Gastroesophageal sphincter (tissue), 4 donors: ENCODE measurements at regions not wholly inside any gene's neighbourhood (a gene's known extent, or its start where the extent isn't known, plus 50 kb on each side); places are given as distances from the start of the nearest gene placed in this dataset.

Experiments used
- ATAC-seq: fragments of 150-250 bp; one replicate; pipeline ENCODE4 v1.9.1; 2016; ENCODE audit warnings: mild to moderate bottlenecking, moderate library complexity
- H3K27ac ChIP-seq, 4 donors: fragments of 200-600 bp; sonication (generic) in 3 of 4; 1 replicate in 3 of 4; 2 replicates in 1 of 4; pipeline ENCODE4 v1.5.1; 2016 to 2019
- H3K27me3 ChIP-seq: fragments of 200-600 bp; sonication (generic); one replicate; pipeline ENCODE4 v1.5.1; 2019
- H3K36me3 ChIP-seq, 2 donors: fragments of 200-600 bp; sonication (generic); one replicate each; pipeline ENCODE4 v1.5.1; 2019; ENCODE audit warnings: control low read depth in 1 of 2
- H3K4me1 ChIP-seq, 3 donors: fragments of 200-600 bp; sonication (generic); 1 replicate in 2 of 3; 2 replicates in 1 of 3; pipeline ENCODE4 v1.5.1; 2016 to 2019; ENCODE audit warnings: control low read depth in 2 of 3
- H3K4me3 ChIP-seq, 2 donors: fragments of 200-600 bp; sonication (generic); one replicate each; pipeline ENCODE4 v1.5.1; 2019; ENCODE audit warnings: mild to moderate bottlenecking in 1 of 2, moderate library complexity in 1 of 2
- H3K9me3 ChIP-seq, 3 donors: fragments of 200-600 bp; sonication (generic); one replicate each; pipeline ENCODE4 v1.5.1; 2017 to 2019; ENCODE audit warnings: control low read depth in 2 of 3
- CTCF ChIP-seq, 4 experiments: fragments of 200-600 bp in 2 of 4; fragments of 450-650 bp in 2 of 4; sonication (generic) in 1 of 4; IDR thresholded peaks; one replicate each; pipeline ENCODE4 v1.5.1; 2017 to 2019; ENCODE audit warnings: antibody characterized with exemption in 4 of 4, mild to moderate bottlenecking in 2 of 4, moderate library complexity in 2 of 4
- EP300 ChIP-seq: sonication (generic); formaldehyde crosslinking; IDR thresholded peaks from one replicate; pipeline ENCODE4 v1.6.1; 2017; ENCODE audit warnings: antibody characterized with exemption, mild to moderate bottlenecking
- POLR2A ChIP-seq, 2 donors: fragments of 450-650 bp; IDR thresholded peaks; one replicate each; pipeline ENCODE4 v1.6.1; 2017; ENCODE audit warnings: antibody characterized with exemption in 2 of 2, mild to moderate bottlenecking in 2 of 2, moderate library complexity in 1 of 2
- POLR2AphosphoS5 ChIP-seq: sonication (generic); formaldehyde crosslinking; IDR thresholded peaks from one replicate; pipeline ENCODE4 v1.6.1; 2017; ENCODE audit warnings: antibody characterized with exemption
- WGBS, 2 donors: methylation state at CpG; one replicate each; pipeline ENCODE4 v1.1.5; 2018; ENCODE audit warnings: low coverage in 1 of 2; 5-methylcytosine and 5-hydroxymethylcytosine counted together

GRCh38 chr17:62906881-62907280 lies 59.2 kb upstream of the TANC2 start:
- H3K36me3 ChIP-seq, result no peaks in the 10 kb centered on the region
- H3K27me3 ChIP-seq, result no peaks in the 10 kb centered on the region
- no peaks in the 10 kb centered on the region for H3K4me1 ChIP-seq
- TF ChIP-seq EP300, result no peak
- TF ChIP-seq POLR2AphosphoS5, result no peak
- TF ChIP-seq POLR2A (IDR thresholded peaks at IDR 0.05), result no peak
- H3K4me3 ChIP-seq, result no peak overlapping the region
- H3K27ac ChIP-seq, result no peak overlapping the region
- ATAC-seq, result no peak
- no peaks in the 10 kb centered on the region for H3K9me3 ChIP-seq

GRCh38 chr17:62905233-62905632 lies 60.8 kb upstream of the TANC2 start:
- no peaks in the 10 kb centered on the region for H3K9me3 ChIP-seq
- ATAC-seq, result no peak
- no peaks in the 10 kb centered on the region for H3K27me3 ChIP-seq
- TF ChIP-seq EP300, result no peak
- TF ChIP-seq POLR2A (IDR thresholded peaks at IDR 0.05), result no peak
- no peak for TF ChIP-seq POLR2AphosphoS5
- TF ChIP-seq CTCF (IDR thresholded peaks at IDR 0.05), result no peak
- no peak overlapping the region for H3K4me3 ChIP-seq
- H3K27ac ChIP-seq, result no peak overlapping the region
- H3K4me1 ChIP-seq, result no peaks in the 10 kb centered on the region
- WGBS, 2 donors, result 75 to 91% methylated on average over 2 to 4 of the region's 4 CpGs
- H3K36me3 ChIP-seq, result no peaks in the 10 kb centered on the region

GRCh38 chr17:62902531-62903220 lies 63.4 kb upstream of the TANC2 start:
- WGBS, 2 donors, result 65 to 87% methylated on average over 4 to 5 of the region's 5 CpGs
- no peak for TF ChIP-seq CTCF (IDR thresholded peaks at IDR 0.05)
- no peak for TF ChIP-seq POLR2AphosphoS5
- no peak for TF ChIP-seq POLR2A (IDR thresholded peaks at IDR 0.05)
- no peak for TF ChIP-seq EP300

GRCh38 chr17:62901544-62901943 lies 64.5 kb upstream of the TANC2 start:
- Histone ChIP-seq H3K4me1 (peaks cover 0 to 10% (median 0%) of the 10 kb centered on the region in 3 donors), H3K9me3 (no peaks in the 10 kb centered on the region), H3K27ac (no peak overlapping the region), H3K36me3 (no peaks in the 10 kb centered on the region), H3K27me3 (no peaks in the 10 kb centered on the region), H3K4me3 (no peak overlapping the region)
- WGBS, 2 donors, result 96 to 97% methylated on average over 7 of the region's 8 CpGs
- no peak for ATAC-seq
- no peak for TF ChIP-seq POLR2AphosphoS5
- TF ChIP-seq POLR2A (IDR thresholded peaks at IDR 0.05), result no peak
- no peak for TF ChIP-seq CTCF (IDR thresholded peaks at IDR 0.05)
- no peak for TF ChIP-seq EP300

More at GRCh38 chr17:62902531-62903220, 63.4 kb upstream of the TANC2 start:
- no peak for ATAC-seq
- H3K36me3 ChIP-seq, result no peaks in the 10 kb centered on the region
- H3K27ac ChIP-seq, result no peak overlapping the region
- H3K4me3 ChIP-seq, result no peak overlapping the region
- no peaks in the 10 kb centered on the region for H3K9me3 ChIP-seq
- no peaks in the 10 kb centered on the region for H3K27me3 ChIP-seq
- peaks cover 0 to 9% (median 0%) of the 10 kb centered on the region in 3 donors for H3K4me1 ChIP-seq

GRCh38 chr17:62900096-62900495 lies 65.9 kb upstream of the TANC2 start:
- ATAC-seq, result no peak
- peaks cover 0 to 10% (median 0%) of the 10 kb centered on the region in 3 donors for H3K4me1 ChIP-seq
- 93% methylated on average over 4 to 5 of the region's 5 CpGs for WGBS, 2 donors
- H3K36me3 ChIP-seq, result no peaks in the 10 kb centered on the region
- no peak overlapping the region for H3K27ac ChIP-seq
- H3K4me3 ChIP-seq, result no peak overlapping the region
- H3K9me3 ChIP-seq, result no peaks in the 10 kb centered on the region
- no peak for TF ChIP-seq POLR2AphosphoS5
- TF ChIP-seq POLR2A (IDR thresholded peaks at IDR 0.05), result no peak
- no peak for TF ChIP-seq CTCF (IDR thresholded peaks at IDR 0.05)
- no peak for TF ChIP-seq EP300
- no peaks in the 10 kb centered on the region for H3K27me3 ChIP-seq
